Calu3 (cell line): ENCODE measurements at regions not wholly inside any gene's neighbourhood (a gene's known extent, or its start where the extent isn't known, plus 50 kb on each side); places are given as distances from the start of the nearest gene placed in this dataset.

Experiments
- BruUV-seq: library from RNA; stranded (reverse); fragments of 400-500 nt; replicated peaks from 2 replicates; lab custom pipeline; 2021; lab: Mats Ljungman, UMichigan
- CTCF ChIA-PET: fragments of 300-600 bp; sonication (Branson Sonifier 250); formaldehyde crosslinking; loops from one replicate; lab custom pipeline; 2022; ENCODE audit warnings: antibody characterized with exemption; lab: Charles Lee
- DNase-seq: peaks from one replicate; pipeline ENCODE4 v3.0.0; 2022
- H3K27ac Mint-ChIP-seq: one replicate; pipeline ENCODE4 v1.8.0; 2022; ENCODE audit warnings: mixed read lengths; ENCODE audit not compliant: unreplicated experiment
- H3K27me3 Mint-ChIP-seq: one replicate; pipeline ENCODE4 v1.8.0; 2022; ENCODE audit warnings: mixed read lengths; ENCODE audit not compliant: unreplicated experiment
- H3K36me3 Mint-ChIP-seq: one replicate; pipeline ENCODE4 v1.8.0; 2022; ENCODE audit warnings: mild to moderate bottlenecking, moderate library complexity, mixed read lengths; ENCODE audit not compliant: insufficient read depth, unreplicated experiment
- H3K4me1 Mint-ChIP-seq: one replicate; pipeline ENCODE4 v1.8.0; 2022; ENCODE audit warnings: mild to moderate bottlenecking, low read depth, mixed read lengths; ENCODE audit not compliant: unreplicated experiment
- H3K4me3 Mint-ChIP-seq: one replicate; pipeline ENCODE4 v1.8.0; 2022; ENCODE audit warnings: mild to moderate bottlenecking, low read depth, moderate library complexity, mixed read lengths; ENCODE audit not compliant: unreplicated experiment
- H3K9me3 Mint-ChIP-seq: one replicate; pipeline ENCODE4 v1.8.0; 2022; ENCODE audit warnings: low read depth, mixed read lengths; ENCODE audit not compliant: unreplicated experiment
- CTCF ChIP-seq: fragments of 200-600 bp; IDR thresholded peaks from one replicate; pipeline ENCODE4 v1.8.0; 2022; ENCODE audit warnings: antibody characterized with exemption; ENCODE audit not compliant: unreplicated experiment
- intact Hi-C: fragments of 100-400 bp; cut with micrococcal nuclease; formaldehyde crosslinking; loops from one replicate; pipeline ENCODE4 v1.10.0; 2022; ENCODE audit not compliant: unreplicated experiment

- H3K27me3 Mint-ChIP-seq: no peaks in the 10 kb centered on the region
- H3K4me1 Mint-ChIP-seq: no peaks in the 10 kb centered on the region
- no TSS peak for BruUV-seq
- H3K9me3 Mint-ChIP-seq: peaks cover 9% of the 10 kb centered on the region
- no peaks in the 10 kb centered on the region for H3K36me3 Mint-ChIP-seq
- intact Hi-C loops: no loop called here
- H3K27ac Mint-ChIP-seq: no peak overlapping the region
- no peak for DNase-seq
- no peak for TF ChIP-seq CTCF
- CTCF ChIA-PET: no interaction called here
- H3K4me3 Mint-ChIP-seq: no peak overlapping the region
Measured at GRCh38 chr18:77622009-77622692, 372.5 kb downstream of the GALR1 start.

- H3K4me1 Mint-ChIP-seq: no peaks in the 10 kb centered on the region
- no peaks in the 10 kb centered on the region for H3K36me3 Mint-ChIP-seq
- H3K27ac Mint-ChIP-seq: no peak overlapping the region
- no TSS peak for BruUV-seq
- TF ChIP-seq CTCF: no peak
- CTCF ChIA-PET: no interaction called here
- H3K4me3 Mint-ChIP-seq: no peak overlapping the region
- no peaks in the 10 kb centered on the region for H3K27me3 Mint-ChIP-seq
- H3K9me3 Mint-ChIP-seq: peaks cover 15% of the 10 kb centered on the region
- intact Hi-C loops: no loop called here
- DNase-seq: no peak
Measured at GRCh38 chr18:77632758-77633157, 383.1 kb downstream of the GALR1 start.

- no TSS peak for BruUV-seq
- intact Hi-C loops: no loop called here
- Mint-ChIP-seq H3K27ac (no peak overlapping the region), H3K9me3 (peaks cover 14% of the 10 kb centered on the region), H3K4me3 (no peak overlapping the region), H3K27me3 (no peaks in the 10 kb centered on the region), H3K4me1 (no peaks in the 10 kb centered on the region), H3K36me3 (no peaks in the 10 kb centered on the region)
- TF ChIP-seq CTCF: no peak
- CTCF ChIA-PET: no interaction called here
- no peak for DNase-seq
Measured at GRCh38 chr18:77634494-77634893, 384.8 kb downstream of the GALR1 start.

- intact Hi-C loops: no loop called here
- no peak for DNase-seq
- Mint-ChIP-seq H3K27ac (no peak overlapping the region), H3K4me1 (no peaks in the 10 kb centered on the region), H3K9me3 (peaks cover 14% of the 10 kb centered on the region), H3K36me3 (no peaks in the 10 kb centered on the region), H3K27me3 (no peaks in the 10 kb centered on the region), H3K4me3 (no peak overlapping the region)
- BruUV-seq: no TSS peak
- CTCF ChIA-PET: no interaction called here
- TF ChIP-seq CTCF: no peak
Measured at GRCh38 chr18:77635451-77635850, 385.8 kb downstream of the GALR1 start.
